ENCODE measurements at regions not wholly inside any gene's neighbourhood (a gene's known extent, or its start where the extent isn't known, plus 50 kb on each side); places are given as distances from the start of the nearest gene placed in this dataset.

GRCh38 chr12:58608711-58609110, 311.6 kb downstream of the LRIG3 start:
- no peak for DNase-seq (ENCODE audit: low read depth, low spot score)
- H3K4me3 ChIP-seq (ENCODE audit: insufficient read length, low read depth): no peak overlapping the region
- no peaks in the 10 kb centered on the region for H3K9me3 ChIP-seq (ENCODE audit: insufficient read depth, low read length)
- TF ChIP-seq SUZ12 (IDR thresholded peaks at IDR 0.05; ENCODE audit: extremely low read depth, insufficient read depth, insufficient read length) (no peak), ZNF274 (IDR thresholded peaks at IDR 0.05; ENCODE audit: low read depth, low read length) (no peak), YY1 (IDR thresholded peaks at IDR 0.05; ENCODE audit: insufficient read depth, insufficient read length) (no peak)
- H3K36me3 ChIP-seq (ENCODE audit: insufficient read depth, insufficient read length, low read length): no peaks in the 10 kb centered on the region
- no peaks in the 10 kb centered on the region for H3K27me3 ChIP-seq (ENCODE audit: insufficient read depth, insufficient read length)
- no peak overlapping the region for H3K9ac ChIP-seq (ENCODE audit: insufficient read length, low read depth)
- H3K4me1 ChIP-seq (ENCODE audit: insufficient read depth, insufficient read length): no peaks in the 10 kb centered on the region

DNA sequence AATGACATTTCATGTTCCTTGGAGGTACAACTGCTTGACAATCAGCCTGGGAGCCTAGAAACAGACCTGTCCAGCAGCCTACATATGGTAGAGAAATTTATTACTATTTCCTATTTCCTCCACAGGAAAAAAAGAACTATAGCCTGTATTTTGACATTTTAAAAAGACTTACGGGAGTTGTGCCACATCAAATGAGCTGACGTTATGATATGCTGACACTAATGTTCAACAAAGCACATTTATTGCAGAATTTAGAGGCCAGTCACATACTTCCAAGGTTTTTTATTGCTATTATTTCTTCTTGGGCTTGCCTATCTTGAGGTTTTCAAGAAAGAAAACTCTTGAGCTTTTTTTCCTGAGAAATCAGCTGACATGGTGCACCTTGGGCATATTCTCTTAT, 305.3 kb downstream of the LRIG3 start:
- no peaks in the 10 kb centered on the region for H3K27me3 ChIP-seq (ENCODE audit: insufficient read depth, insufficient read length)
- no peak for DNase-seq (ENCODE audit: low read depth, low spot score)
- H3K9ac ChIP-seq (ENCODE audit: insufficient read length, low read depth): no peak overlapping the region
- TF ChIP-seq ZNF274 (IDR thresholded peaks at IDR 0.05; ENCODE audit: low read depth, low read length): no peak
- TF ChIP-seq SUZ12 (IDR thresholded peaks at IDR 0.05; ENCODE audit: extremely low read depth, insufficient read depth, insufficient read length): no peak
- TF ChIP-seq YY1 (IDR thresholded peaks at IDR 0.05; ENCODE audit: insufficient read depth, insufficient read length): no peak
- no peak overlapping the region for H3K4me3 ChIP-seq (ENCODE audit: insufficient read length, low read depth)
- no peaks in the 10 kb centered on the region for H3K4me1 ChIP-seq (ENCODE audit: insufficient read depth, insufficient read length)
- H3K36me3 ChIP-seq (ENCODE audit: insufficient read depth, insufficient read length, low read length): no peaks in the 10 kb centered on the region
- no peaks in the 10 kb centered on the region for H3K9me3 ChIP-seq (ENCODE audit: insufficient read depth, low read length)

DNA sequence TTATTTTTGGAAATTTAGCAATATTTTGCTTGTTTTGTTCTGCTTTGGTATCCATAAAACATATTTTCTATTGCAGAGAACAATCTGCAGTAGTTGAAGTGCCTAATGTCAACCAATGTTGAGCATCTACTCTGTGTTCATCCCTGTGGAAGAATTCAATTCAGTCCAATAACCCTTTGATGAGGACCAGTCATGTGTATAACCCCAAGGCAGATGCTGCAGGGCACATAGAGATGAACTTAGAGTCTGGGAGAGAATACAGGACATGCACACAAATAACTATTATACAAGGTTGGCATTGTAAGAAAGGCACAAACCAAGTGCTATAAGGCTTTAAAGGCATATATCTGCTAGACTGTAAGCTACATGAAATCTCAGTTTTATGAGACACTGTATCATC, 304.7 kb downstream of the LRIG3 start:
- H3K9ac ChIP-seq (ENCODE audit: insufficient read length, low read depth): no peak overlapping the region
- H3K4me3 ChIP-seq (ENCODE audit: insufficient read length, low read depth): no peak overlapping the region
- H3K36me3 ChIP-seq (ENCODE audit: insufficient read depth, insufficient read length, low read length): no peaks in the 10 kb centered on the region
- no peaks in the 10 kb centered on the region for H3K9me3 ChIP-seq (ENCODE audit: insufficient read depth, low read length)
- no peaks in the 10 kb centered on the region for H3K4me1 ChIP-seq (ENCODE audit: insufficient read depth, insufficient read length)
- no peaks in the 10 kb centered on the region for H3K27me3 ChIP-seq (ENCODE audit: insufficient read depth, insufficient read length)
- TF ChIP-seq SUZ12 (IDR thresholded peaks at IDR 0.05; ENCODE audit: extremely low read depth, insufficient read depth, insufficient read length) (no peak), ZNF274 (IDR thresholded peaks at IDR 0.05; ENCODE audit: low read depth, low read length) (no peak), YY1 (IDR thresholded peaks at IDR 0.05; ENCODE audit: insufficient read depth, insufficient read length) (no peak)
- no peak for DNase-seq (ENCODE audit: low read depth, low spot score)

DNA sequence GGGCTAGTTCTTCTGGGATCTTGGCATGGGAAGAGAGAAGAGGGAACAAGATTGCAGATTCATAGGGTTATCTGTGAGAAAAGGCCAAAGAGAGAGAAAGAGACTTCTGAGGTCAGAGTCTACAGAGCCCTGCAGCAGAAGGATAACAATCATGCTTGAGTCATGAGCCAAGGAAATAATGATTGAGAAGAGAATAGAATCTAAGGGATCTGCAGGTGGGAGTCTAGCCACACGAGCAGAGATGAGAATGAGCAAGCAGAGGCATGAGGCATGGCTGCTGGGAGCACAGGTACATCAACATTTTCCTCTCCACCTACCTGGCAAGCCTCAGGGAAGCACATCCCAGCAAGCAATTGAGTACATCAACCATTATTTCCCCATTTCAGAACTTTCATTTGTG, 303.7 kb downstream of the LRIG3 start:
- H3K4me1 ChIP-seq (ENCODE audit: insufficient read depth, insufficient read length): no peaks in the 10 kb centered on the region
- no peak for DNase-seq (ENCODE audit: low read depth, low spot score)
- no peak overlapping the region for H3K4me3 ChIP-seq (ENCODE audit: insufficient read length, low read depth)
- no peak overlapping the region for H3K9ac ChIP-seq (ENCODE audit: insufficient read length, low read depth)
- H3K9me3 ChIP-seq (ENCODE audit: insufficient read depth, low read length): no peaks in the 10 kb centered on the region
- TF ChIP-seq SUZ12 (IDR thresholded peaks at IDR 0.05; ENCODE audit: extremely low read depth, insufficient read depth, insufficient read length) (no peak), ZNF274 (IDR thresholded peaks at IDR 0.05; ENCODE audit: low read depth, low read length) (no peak), YY1 (IDR thresholded peaks at IDR 0.05; ENCODE audit: insufficient read depth, insufficient read length) (no peak)
- H3K27me3 ChIP-seq (ENCODE audit: insufficient read depth, insufficient read length): no peaks in the 10 kb centered on the region
- H3K36me3 ChIP-seq (ENCODE audit: insufficient read depth, insufficient read length, low read length): no peaks in the 10 kb centered on the region

- no peak for DNase-seq (ENCODE audit: low read depth, low spot score)
- no peak overlapping the region for H3K4me3 ChIP-seq (ENCODE audit: insufficient read length, low read depth)
- no peaks in the 10 kb centered on the region for H3K36me3 ChIP-seq (ENCODE audit: insufficient read depth, insufficient read length, low read length)
- no peak overlapping the region for H3K9ac ChIP-seq (ENCODE audit: insufficient read length, low read depth)
- no peak for TF ChIP-seq SUZ12 (IDR thresholded peaks at IDR 0.05; ENCODE audit: extremely low read depth, insufficient read depth, insufficient read length)
- no peak for TF ChIP-seq YY1 (IDR thresholded peaks at IDR 0.05; ENCODE audit: insufficient read depth, insufficient read length)
- TF ChIP-seq ZNF274 (IDR thresholded peaks at IDR 0.05; ENCODE audit: low read depth, low read length): no peak
- H3K9me3 ChIP-seq (ENCODE audit: insufficient read depth, low read length): no peaks in the 10 kb centered on the region; the same call in 1 of the 2 replicates
- H3K4me1 ChIP-seq (ENCODE audit: insufficient read depth, insufficient read length): no peaks in the 10 kb centered on the region
- H3K27me3 ChIP-seq (ENCODE audit: insufficient read depth, insufficient read length): no peaks in the 10 kb centered on the region
These were observed 299.2 kb downstream of the LRIG3 start for GRCh38 chr12:58621126-58621525.

DNA sequence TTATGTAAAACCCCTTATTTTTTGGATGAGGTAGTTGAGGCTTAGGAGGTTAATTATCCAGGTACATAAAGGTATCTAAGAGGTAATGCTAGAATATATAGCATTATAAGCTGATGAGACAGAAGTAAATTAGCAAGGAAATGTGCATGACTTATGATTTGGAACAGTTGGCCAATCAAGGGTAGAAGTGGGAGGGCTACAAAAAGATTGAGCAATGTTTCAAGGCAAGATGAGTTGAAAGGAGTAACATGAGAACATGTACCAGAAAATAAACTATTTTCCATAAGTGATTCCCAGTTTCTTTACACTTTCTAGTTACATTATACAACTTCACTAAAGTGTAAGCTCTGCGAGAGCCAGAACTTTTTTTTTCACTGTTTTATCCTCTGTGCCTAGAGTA, 290.9 kb downstream of the LRIG3 start:
- no peak overlapping the region for H3K9ac ChIP-seq (ENCODE audit: insufficient read length, low read depth)
- no peak for DNase-seq (ENCODE audit: low read depth, low spot score)
- no peak overlapping the region for H3K4me3 ChIP-seq (ENCODE audit: insufficient read length, low read depth)
- no peaks in the 10 kb centered on the region for H3K36me3 ChIP-seq (ENCODE audit: insufficient read depth, insufficient read length, low read length)
- no peak for TF ChIP-seq ZNF274 (IDR thresholded peaks at IDR 0.05; ENCODE audit: low read depth, low read length)
- TF ChIP-seq SUZ12 (IDR thresholded peaks at IDR 0.05; ENCODE audit: extremely low read depth, insufficient read depth, insufficient read length): no peak
- no peak for TF ChIP-seq YY1 (IDR thresholded peaks at IDR 0.05; ENCODE audit: insufficient read depth, insufficient read length)
- no peaks in the 10 kb centered on the region for H3K4me1 ChIP-seq (ENCODE audit: insufficient read depth, insufficient read length)
- no peaks in the 10 kb centered on the region; the same call in 1 of the 2 replicates for H3K9me3 ChIP-seq (ENCODE audit: insufficient read depth, low read length)
- H3K27me3 ChIP-seq (ENCODE audit: insufficient read depth, insufficient read length): no peaks in the 10 kb centered on the region

DNA sequence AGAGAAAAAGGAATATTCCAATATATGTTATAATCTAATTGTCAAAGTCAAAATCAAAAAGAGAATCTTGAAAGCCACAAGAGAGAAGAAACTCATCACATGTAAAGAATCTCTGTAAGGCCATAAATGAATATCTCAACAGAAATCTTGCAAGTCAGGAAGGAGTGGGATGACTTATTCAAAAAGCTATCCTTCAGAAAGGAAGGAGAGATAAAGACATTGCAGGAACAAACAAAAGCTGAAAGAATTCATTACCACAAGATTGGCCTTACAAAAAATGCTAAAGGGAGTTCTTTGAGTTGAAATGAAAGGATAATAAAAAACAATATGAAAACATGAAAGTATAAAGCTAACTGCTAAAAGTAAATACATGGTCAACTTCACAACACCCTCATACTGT, 286.8 kb downstream of the LRIG3 start:
- peaks cover 8% of the 10 kb centered on the region; the same call in 1 of the 2 replicates for H3K9me3 ChIP-seq (ENCODE audit: insufficient read depth, low read length)
- no peak for TF ChIP-seq YY1 (IDR thresholded peaks at IDR 0.05; ENCODE audit: insufficient read depth, insufficient read length)
- no peak for TF ChIP-seq ZNF274 (IDR thresholded peaks at IDR 0.05; ENCODE audit: low read depth, low read length)
- no peak for TF ChIP-seq SUZ12 (IDR thresholded peaks at IDR 0.05; ENCODE audit: extremely low read depth, insufficient read depth, insufficient read length)
- DNase-seq (ENCODE audit: low read depth, low spot score): no peak
- no peaks in the 10 kb centered on the region for H3K36me3 ChIP-seq (ENCODE audit: insufficient read depth, insufficient read length, low read length)
- no peak overlapping the region for H3K9ac ChIP-seq (ENCODE audit: insufficient read length, low read depth)
- no peaks in the 10 kb centered on the region for H3K4me1 ChIP-seq (ENCODE audit: insufficient read depth, insufficient read length)
- no peak overlapping the region for H3K4me3 ChIP-seq (ENCODE audit: insufficient read length, low read depth)
- H3K27me3 ChIP-seq (ENCODE audit: insufficient read depth, insufficient read length): no peaks in the 10 kb centered on the region
